Gastrocnemius medialis (tissue), 4 donors: ENCODE measurements at regions not wholly inside any gene's neighbourhood (a gene's known extent, or its start where the extent isn't known, plus 50 kb on each side); places are given as distances from the start of the nearest gene placed in this dataset.

ENCODE experiments used
- ATAC-seq, 2 donors: fragments of 150-250 bp; one replicate each; pipeline ENCODE4 v1.9.1; 2016
- DNase-seq, 2 donors: peaks; one replicate each; pipeline ENCODE4 v3.0.0-alpha.2; 2019
- H3K27ac ChIP-seq, 4 donors: fragments of 200-600 bp; sonication (generic); 1 replicate in 1 of 4; 2 replicates in 3 of 4; pipeline ENCODE4 v1.5.1; 2016 to 2018; ENCODE audit warnings: mild to moderate bottlenecking in 2 of 4, moderate library complexity in 1 of 4
- H3K27me3 ChIP-seq, 3 donors: fragments of 200-600 bp; sonication (generic) in 2 of 3; 1 replicate in 1 of 3; 2 replicates in 2 of 3; pipeline versions ENCODE4 v1.5.1 to v1.6.0; 2016 to 2019; ENCODE audit warnings: mild to moderate bottlenecking in 1 of 3, moderate library complexity in 1 of 3
- H3K36me3 ChIP-seq, 2 donors: fragments of 200-600 bp; sonication (generic) in 1 of 2; one replicate each; pipeline ENCODE4 v1.5.1; 2017 to 2018
- H3K4me1 ChIP-seq, 2 donors: fragments of 200-600 bp; sonication (generic) in 1 of 2; one replicate each; pipeline ENCODE4 v1.5.1; 2016 to 2017; ENCODE audit warnings: mild to moderate bottlenecking in 2 of 2
- H3K4me3 ChIP-seq, 4 donors: fragments of 200-600 bp; sonication (generic) in 3 of 4; 1 replicate in 1 of 4; 2 replicates in 3 of 4; pipeline ENCODE4 v1.5.1; 2016 to 2019; ENCODE audit warnings: mild to moderate bottlenecking in 2 of 4
- H3K9me3 ChIP-seq, 3 donors: fragments of 200-600 bp; sonication (generic) in 2 of 3; 1 replicate in 1 of 3; 2 replicates in 2 of 3; pipeline ENCODE4 v1.5.1; 2016 to 2019
- POLR2A ChIP-seq, 2 donors: fragments of 450-650 bp; IDR thresholded peaks; one replicate each; pipeline ENCODE4 v1.6.1; 2017; ENCODE audit warnings: antibody characterized with exemption in 2 of 2, mild to moderate bottlenecking in 2 of 2, moderate library complexity in 2 of 2
- in situ Hi-C, 4 donors: fragments of 200-750 bp; cut with MboI; loops; one replicate each; pipeline versions ENCODE4 v1.15.0 to v1.8.0; 2017; ENCODE audit warnings: low sequenced_read_pairs in 4 of 4
- intact Hi-C: fragments of 100-400 bp; cut with DNase I; formaldehyde crosslinking; loops from one replicate; pipeline ENCODE4 v1.15.1; 2023; ENCODE audit warnings: low total_unique reads
- TF ChIP-seq, protein P1 (sequence below), 5 experiments: fragments of 450-650 bp in 3 of 5; fragments of 200-600 bp in 2 of 5; sonication (generic) in 2 of 5; IDR thresholded peaks in 4 of 5; conservative IDR thresholded peaks in 1 of 5; 1 replicate in 4 of 5; 2 replicates in 1 of 5; pipeline ENCODE4 v1.5.1; 2016 to 2019; ENCODE audit warnings: antibody characterized with exemption in 5 of 5, mild to moderate bottlenecking in 3 of 5, moderate library complexity in 3 of 5

DNA sequence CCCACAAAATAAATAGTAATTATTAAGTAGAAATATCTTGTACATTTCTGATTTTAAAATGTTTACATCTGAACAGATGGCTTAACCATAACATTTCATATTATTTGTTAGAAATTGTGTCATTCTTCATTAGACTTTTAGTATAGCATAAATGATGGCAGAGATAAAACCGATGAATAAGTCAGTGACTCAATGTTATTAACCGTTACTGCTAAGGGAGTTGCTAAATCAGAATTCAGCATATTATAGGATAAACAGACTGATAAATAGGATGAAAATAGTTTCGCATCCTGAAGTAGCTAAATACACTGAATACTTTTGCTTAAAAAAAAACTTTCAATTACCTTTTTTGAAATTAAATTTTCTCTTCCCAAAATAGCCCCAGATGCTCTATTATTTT is 610.6 kb upstream of the ZP4 start:
- Histone ChIP-seq H3K36me3 (no peaks in the 10 kb centered on the region), H3K27ac (no peak overlapping the region), H3K27me3 (no peaks in the 10 kb centered on the region), H3K4me3 (no peak overlapping the region), H3K4me1 (no peaks in the 10 kb centered on the region), H3K9me3 (no peaks in the 10 kb centered on the region)
- DNase-seq (no peak), ATAC-seq (no peak)
- intact Hi-C loops (no loop called here), in situ Hi-C loops (no loop called here)
- no peak for TF ChIP-seq POLR2A (IDR thresholded peaks at IDR 0.05)
- TF ChIP-seq, protein P1, sequence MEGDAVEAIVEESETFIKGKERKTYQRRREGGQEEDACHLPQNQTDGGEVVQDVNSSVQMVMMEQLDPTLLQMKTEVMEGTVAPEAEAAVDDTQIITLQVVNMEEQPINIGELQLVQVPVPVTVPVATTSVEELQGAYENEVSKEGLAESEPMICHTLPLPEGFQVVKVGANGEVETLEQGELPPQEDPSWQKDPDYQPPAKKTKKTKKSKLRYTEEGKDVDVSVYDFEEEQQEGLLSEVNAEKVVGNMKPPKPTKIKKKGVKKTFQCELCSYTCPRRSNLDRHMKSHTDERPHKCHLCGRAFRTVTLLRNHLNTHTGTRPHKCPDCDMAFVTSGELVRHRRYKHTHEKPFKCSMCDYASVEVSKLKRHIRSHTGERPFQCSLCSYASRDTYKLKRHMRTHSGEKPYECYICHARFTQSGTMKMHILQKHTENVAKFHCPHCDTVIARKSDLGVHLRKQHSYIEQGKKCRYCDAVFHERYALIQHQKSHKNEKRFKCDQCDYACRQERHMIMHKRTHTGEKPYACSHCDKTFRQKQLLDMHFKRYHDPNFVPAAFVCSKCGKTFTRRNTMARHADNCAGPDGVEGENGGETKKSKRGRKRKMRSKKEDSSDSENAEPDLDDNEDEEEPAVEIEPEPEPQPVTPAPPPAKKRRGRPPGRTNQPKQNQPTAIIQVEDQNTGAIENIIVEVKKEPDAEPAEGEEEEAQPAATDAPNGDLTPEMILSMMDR (IDR thresholded peaks at IDR 0.05 in 4 of 5, conservative IDR thresholded peaks at IDR 0.05 in 1 of 5) = no peak

DNA sequence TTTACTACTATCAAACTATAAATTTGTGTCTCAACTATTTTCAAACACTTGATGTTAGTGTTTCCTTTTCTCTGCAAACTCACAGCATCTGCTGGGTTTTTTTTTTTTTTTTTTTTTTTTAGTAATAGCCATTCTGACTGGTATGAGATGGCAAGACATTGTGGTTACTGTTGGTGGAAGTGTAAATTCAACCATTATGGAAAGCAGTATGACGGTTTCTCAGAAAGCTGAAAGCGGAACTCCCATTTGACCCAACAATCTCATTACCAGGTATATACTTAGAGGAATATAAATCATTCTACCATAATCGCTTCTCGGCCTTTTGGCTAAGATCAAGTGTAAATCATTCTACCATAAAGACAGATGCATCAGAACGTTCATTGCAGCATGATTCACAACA is 608.3 kb upstream of the ZP4 start:
- TF ChIP-seq POLR2A (IDR thresholded peaks at IDR 0.05) = no peak
- TF ChIP-seq, protein P1 (IDR thresholded peaks at IDR 0.05 in 4 of 5, conservative IDR thresholded peaks at IDR 0.05 in 1 of 5) = no peak
- no peak for ATAC-seq
- no peak overlapping the region for H3K27ac ChIP-seq
- H3K36me3 ChIP-seq = no peaks in the 10 kb centered on the region
- intact Hi-C loops = no loop called here
- H3K4me1 ChIP-seq = no peaks in the 10 kb centered on the region
- in situ Hi-C loops = no loop called here
- no peaks in the 10 kb centered on the region for H3K9me3 ChIP-seq
- no peak for DNase-seq
- H3K27me3 ChIP-seq = no peaks in the 10 kb centered on the region
- H3K4me3 ChIP-seq = no peak overlapping the region

DNA sequence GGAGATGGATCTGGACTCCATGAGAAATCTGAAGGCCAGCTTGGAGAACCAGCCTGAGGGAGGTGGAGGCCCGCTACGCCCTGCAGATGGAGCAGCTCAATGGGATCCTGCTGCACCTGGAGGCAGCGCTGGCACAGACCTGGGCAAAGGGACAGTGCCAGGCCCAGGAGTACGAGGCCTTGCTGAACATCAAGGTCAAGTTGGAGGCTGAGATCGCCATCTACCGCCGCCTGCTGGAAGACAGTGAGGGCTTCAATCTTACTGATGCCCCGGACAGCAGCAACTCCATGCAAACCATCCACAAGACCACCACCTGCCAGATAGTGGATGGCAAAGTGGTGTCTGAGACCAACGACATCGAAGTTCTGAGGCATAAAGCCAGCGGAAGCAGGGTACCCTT is 601.5 kb upstream of the ZP4 start:
- intact Hi-C loops = no loop called here
- DNase-seq (no peak), ATAC-seq (no peak)
- no peaks in the 10 kb centered on the region for H3K9me3 ChIP-seq
- H3K4me3 ChIP-seq = no peak overlapping the region
- in situ Hi-C loops = no loop called here
- no peaks in the 10 kb centered on the region for H3K36me3 ChIP-seq
- no peaks in the 10 kb centered on the region for H3K27me3 ChIP-seq
- TF ChIP-seq, protein P1 (IDR thresholded peaks at IDR 0.05 in 4 of 5, conservative IDR thresholded peaks at IDR 0.05 in 1 of 5) = no peak
- TF ChIP-seq POLR2A (IDR thresholded peaks at IDR 0.05) = no peak
- no peaks in the 10 kb centered on the region for H3K4me1 ChIP-seq
- no peak overlapping the region for H3K27ac ChIP-seq

DNA sequence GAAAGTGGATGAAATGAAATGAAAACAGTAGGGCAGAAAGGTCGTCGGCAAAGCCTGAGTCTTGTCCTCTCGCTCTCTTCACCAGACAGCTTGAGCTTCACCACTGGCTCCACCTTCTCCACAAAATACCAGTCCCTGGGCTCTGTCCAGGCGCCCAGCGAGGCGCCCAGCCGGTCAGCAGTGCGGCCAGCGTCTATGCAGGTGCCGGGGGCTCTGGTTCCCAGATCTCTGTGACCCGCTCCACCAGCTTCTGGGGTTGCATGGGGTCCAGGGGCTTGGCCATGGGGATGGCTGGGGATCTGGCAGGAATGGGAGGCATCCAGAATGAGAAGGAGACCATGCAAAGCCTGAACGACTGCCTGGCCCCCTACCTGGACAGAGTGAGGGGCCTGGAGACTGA is 600.5 kb upstream of the ZP4 start:
- no peak for ATAC-seq
- TF ChIP-seq POLR2A (IDR thresholded peaks at IDR 0.05) = no peak
- TF ChIP-seq, protein P1 (IDR thresholded peaks at IDR 0.05 in 4 of 5, conservative IDR thresholded peaks at IDR 0.05 in 1 of 5) = no peak
- Histone ChIP-seq H3K36me3 (no peaks in the 10 kb centered on the region), H3K27me3 (no peaks in the 10 kb centered on the region), H3K27ac (no peak overlapping the region), H3K4me1 (no peaks in the 10 kb centered on the region), H3K9me3 (no peaks in the 10 kb centered on the region), H3K4me3 (no peak overlapping the region)
- intact Hi-C loops (no loop called here), in situ Hi-C loops (no loop called here)
- DNase-seq = no peak

DNA sequence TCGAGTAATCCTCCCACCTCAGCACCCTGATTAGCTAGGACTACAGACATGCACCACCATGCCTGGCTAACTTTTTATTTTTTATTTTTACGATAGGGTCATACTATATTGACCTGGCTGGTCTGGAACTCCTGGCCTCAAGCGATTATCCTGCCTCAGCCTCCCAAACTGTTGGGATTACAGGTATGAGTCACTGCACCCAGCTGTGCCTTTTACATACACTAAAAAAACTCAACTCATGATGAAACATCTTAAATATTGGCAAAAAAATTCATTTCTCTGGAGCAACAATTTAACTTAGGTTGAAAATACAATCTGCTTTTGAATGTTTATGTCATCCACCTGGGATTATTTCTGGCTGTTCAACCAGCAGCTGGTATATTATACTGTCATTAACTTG is 598.3 kb upstream of the ZP4 start:
- TF ChIP-seq POLR2A (IDR thresholded peaks at IDR 0.05) = no peak
- TF ChIP-seq, protein P1 (IDR thresholded peaks at IDR 0.05 in 4 of 5, conservative IDR thresholded peaks at IDR 0.05 in 1 of 5) = no peak
- H3K36me3 ChIP-seq = no peaks in the 10 kb centered on the region
- H3K9me3 ChIP-seq = no peaks in the 10 kb centered on the region
- no peak overlapping the region for H3K27ac ChIP-seq
- H3K4me3 ChIP-seq = no peak overlapping the region
- intact Hi-C loops (no loop called here), in situ Hi-C loops (no loop called here)
- H3K4me1 ChIP-seq = no peaks in the 10 kb centered on the region
- no peaks in the 10 kb centered on the region for H3K27me3 ChIP-seq
- no peak for DNase-seq
- no peak for ATAC-seq
